ENCODE measurements at regions not wholly inside any gene's neighbourhood (a gene's known extent, or its start where the extent isn't known, plus 50 kb on each side); places are given as distances from the start of the nearest gene placed in this dataset.

- Histone ChIP-seq H3K9ac (ENCODE audit: insufficient read depth, low read length, poor library complexity, severe bottlenecking) (no peak overlapping the region), H3K4me3 (replicated peaks in 1 of 3; ENCODE audit: low read depth in 2 of 3, low read length in 3 of 3) (no peak overlapping the region), H3K4me1 (ENCODE audit: control insufficient read depth in 1 of 2, insufficient read depth in 2 of 2, low read length in 2 of 2) (no peaks in the 10 kb centered on the region), H3K27me3 (ENCODE audit: control insufficient read depth in 2 of 2, insufficient read depth in 2 of 2, low read length in 2 of 2) (no peaks in the 10 kb centered on the region), H4K20me1 (ENCODE audit: insufficient read depth, low read length) (no peaks in the 10 kb centered on the region), H3K79me2 (ENCODE audit: insufficient read depth, low read length) (no peaks in the 10 kb centered on the region), H3K36me3 (replicated peaks in 1 of 2; ENCODE audit: control insufficient read depth in 1 of 2, insufficient read depth in 2 of 2, low read length in 2 of 2) (no peaks in the 10 kb centered on the region), H3K9me3 (replicated peaks in 1 of 2; ENCODE audit: control insufficient read depth in 1 of 2, insufficient read depth in 1 of 2, low read length in 2 of 2) (peaks cover 7 to 9% of the 10 kb centered on the region in 2 donors), H3K27ac (ENCODE audit: low read depth in 1 of 2, low read length in 2 of 2) (no peak overlapping the region), H2AFZ (ENCODE audit: insufficient read depth, low read depth, low read length, poor library complexity, severe bottlenecking) (no peak overlapping the region), H3K4me2 (replicated peaks; ENCODE audit: extremely low read depth, low read length, poor library complexity, severe bottlenecking) (no peak overlapping the region)
- no peak for DNase-seq
- intact Hi-C loops (cut with micrococcal nuclease): no loop called here
- WGBS (ENCODE audit: insufficient coverage): 80% methylated on average over 17 of the region's 19 CpGs
- H3K4me3 Mint-ChIP-seq: no peak overlapping the region
- no peaks in the 10 kb centered on the region for H3K4me1 Mint-ChIP-seq
- no peak for TF ChIP-seq CTCF (IDR thresholded peaks at IDR 0.05)
- no peak overlapping the region for H3K27ac Mint-ChIP-seq
- H3K36me3 Mint-ChIP-seq: no peaks in the 10 kb centered on the region
- H3K27me3 Mint-ChIP-seq (ENCODE audit: low read depth in 3 of 3): peaks cover 0 to 5% (median 4%) of the 10 kb centered on the region in 3 donors
- peaks cover 5 to 14% (median 12%) of the 10 kb centered on the region in 7 donors for H3K9me3 Mint-ChIP-seq
Observed at GRCh38 chr3:197354568-197355001, 56.2 kb upstream of the DLG1 start.

- H3K36me3 ChIP-seq (replicated peaks in 1 of 2; ENCODE audit: control insufficient read depth in 1 of 2, insufficient read depth in 2 of 2, low read length in 2 of 2): no peaks in the 10 kb centered on the region
- no peak for DNase-seq
- H3K9ac ChIP-seq (ENCODE audit: insufficient read depth, low read length, poor library complexity, severe bottlenecking): no peak overlapping the region
- Mint-ChIP-seq H3K4me3 (no peak overlapping the region), H3K9me3 (peaks cover under 1 to 8% (median 8%) of the 10 kb centered on the region in 7 donors), H3K27ac (no peak overlapping the region), H3K4me1 (no peaks in the 10 kb centered on the region), H3K36me3 (no peaks in the 10 kb centered on the region), H3K27me3 (ENCODE audit: low read depth in 3 of 3) (peaks cover under 1 to 5% (median 4%) of the 10 kb centered on the region in 3 donors)
- H3K27me3 ChIP-seq (ENCODE audit: control insufficient read depth in 2 of 2, insufficient read depth in 2 of 2, low read length in 2 of 2): no peaks in the 10 kb centered on the region
- no peak overlapping the region for H2AFZ ChIP-seq (ENCODE audit: insufficient read depth, low read depth, low read length, poor library complexity, severe bottlenecking)
- no peaks in the 10 kb centered on the region for H3K4me1 ChIP-seq (ENCODE audit: control insufficient read depth in 1 of 2, insufficient read depth in 2 of 2, low read length in 2 of 2)
- intact Hi-C loops (cut with micrococcal nuclease): no loop called here
- TF ChIP-seq CTCF (IDR thresholded peaks at IDR 0.05): no peak
- no peaks in the 10 kb centered on the region for H3K79me2 ChIP-seq (ENCODE audit: insufficient read depth, low read length)
- H3K9me3 ChIP-seq (replicated peaks in 1 of 2; ENCODE audit: control insufficient read depth in 1 of 2, insufficient read depth in 1 of 2, low read length in 2 of 2): peaks cover 2 to 3% of the 10 kb centered on the region in 2 donors
- no peak overlapping the region for H3K27ac ChIP-seq (ENCODE audit: low read depth in 1 of 2, low read length in 2 of 2)
- no peaks in the 10 kb centered on the region for H4K20me1 ChIP-seq (ENCODE audit: insufficient read depth, low read length)
- no peak overlapping the region for H3K4me3 ChIP-seq (replicated peaks in 1 of 3; ENCODE audit: low read depth in 2 of 3, low read length in 3 of 3)
- WGBS (ENCODE audit: insufficient coverage): 78% methylated on average over 7 of the region's 10 CpGs
- no peak overlapping the region for H3K4me2 ChIP-seq (replicated peaks; ENCODE audit: extremely low read depth, low read length, poor library complexity, severe bottlenecking)
Observed at GRCh38 chr3:197353867-197354567, 55.6 kb upstream of the DLG1 start.
